H1 (cell line): ENCODE measurements at regions not wholly inside any gene's neighbourhood (a gene's known extent, or its start where the extent isn't known, plus 50 kb on each side); places are given as distances from the start of the nearest gene placed in this dataset.

Experiments
- CTCF ChIA-PET: fragments of 300-600 bp; sonication (Branson Sonifier 250); formaldehyde crosslinking; loops from one replicate; lab custom pipeline; 2021; ENCODE audit not compliant: partially characterized antibody; lab: Charles Lee
- POLR2A ChIA-PET: fragments of 300-600 bp; sonication (Branson Sonifier 250); formaldehyde crosslinking; loops from one replicate; lab custom pipeline; 2021; ENCODE audit warnings: inconsistent platforms; ENCODE audit not compliant: partially characterized antibody; lab: Charles Lee
- DNase-seq, 2 experiments: peaks; one replicate each; pipeline versions ENCODE4 v3.0.0 to v3.0.0-alpha.2; 2010 to 2022; ENCODE audit warnings: low spot score in 2 of 2, low read depth in 1 of 2, mixed read lengths in 1 of 2
- FAIRE-seq: peaks from 2 replicates; lab custom pipeline; 2011; peaks lifted over from hg19 to GRCh38; lab: Jason Lieb, UNC
- H2AFZ ChIP-seq: 2 replicates; pipeline ENCODE4 v1.8.1; 2012; ENCODE audit warnings: low read length, inconsistent platforms
- H2AK5ac ChIP-seq: 2 replicates; pipeline ENCODE4 v1.6.1; 2013; ENCODE audit warnings: low read depth, low read length
- H2BK120ac ChIP-seq: replicated peaks from 2 replicates; pipeline ENCODE3; 2013; ENCODE audit warnings: low read depth, low read length, inconsistent platforms
- H2BK12ac ChIP-seq: 2 replicates; pipeline ENCODE4 v1.6.1; 2013; ENCODE audit warnings: low read depth, low read length
- H2BK15ac ChIP-seq: 2 replicates; pipeline ENCODE4 v1.6.1; 2013; ENCODE audit warnings: low read length
- H2BK20ac ChIP-seq: 2 replicates; pipeline ENCODE4 v1.6.1; 2013; ENCODE audit warnings: low read length
- H2BK5ac ChIP-seq: 2 replicates; pipeline ENCODE4 v1.6.1; 2013; ENCODE audit warnings: low read depth, low read length
- H3K14ac ChIP-seq: 2 replicates; pipeline ENCODE4 v1.6.1; 2013; ENCODE audit warnings: inconsistent platforms; ENCODE audit not compliant: insufficient read length
- H3K18ac ChIP-seq: 2 replicates; pipeline ENCODE4 v1.6.1; 2013; ENCODE audit warnings: low read length; ENCODE audit errors: extremely low read depth
- H3K23ac ChIP-seq: 2 replicates; pipeline ENCODE4 v1.6.1; 2013; ENCODE audit warnings: inconsistent platforms; ENCODE audit not compliant: insufficient read length
- H3K23me2 ChIP-seq: 2 replicates; pipeline ENCODE4 v1.6.1; 2013; ENCODE audit warnings: low read depth, low read length
- H3K27ac ChIP-seq: 2 replicates; pipeline ENCODE4 v1.6.1; 2011; ENCODE audit warnings: low read depth, low read length, inconsistent platforms
- H3K27me3 ChIP-seq, 4 experiments: replicated peaks in 1 of 4; 1 replicate in 1 of 4; 2 replicates in 3 of 4; pipeline versions ENCODE4 v1.6.1 to v1.8.1; 2011 to 2013; ENCODE audit warnings: low read length in 3 of 4, mild to moderate bottlenecking in 3 of 4, inconsistent platforms in 2 of 4, mixed read lengths in 2 of 4, moderate library complexity in 1 of 4; ENCODE audit not compliant: control insufficient read depth in 3 of 4, insufficient read depth in 3 of 4; ENCODE audit errors: extremely low read depth in 1 of 4
- H3K36me3 ChIP-seq, 4 experiments: 2 replicates each; pipeline versions ENCODE4 v1.6.1 to v1.8.1; 2011 to 2013; ENCODE audit warnings: mild to moderate bottlenecking in 4 of 4, low read length in 3 of 4, moderate library complexity in 2 of 4, control low read depth in 1 of 4, inconsistent platforms in 1 of 4; ENCODE audit not compliant: insufficient read depth in 4 of 4, control insufficient read depth in 2 of 4
- H3K4ac ChIP-seq: replicated peaks from 2 replicates; pipeline ENCODE3; 2013; ENCODE audit warnings: low read length, low read depth, mixed read lengths, inconsistent platforms; ENCODE audit not compliant: insufficient read length
- H3K4me1 ChIP-seq, 4 experiments: replicated peaks in 1 of 4; 1 replicate in 1 of 4; 2 replicates in 3 of 4; pipeline versions ENCODE4 v1.6.1 to v1.8.1; 2011 to 2013; ENCODE audit warnings: low read length in 3 of 4, inconsistent platforms in 2 of 4, mixed read lengths in 1 of 4; ENCODE audit not compliant: insufficient read depth in 4 of 4, control insufficient read depth in 3 of 4
- H3K4me2 ChIP-seq, 2 experiments: 2 replicates each; pipeline versions ENCODE4 v1.6.1 to v1.8.1; 2011 to 2013; ENCODE audit warnings: low read depth in 2 of 2, low read length in 2 of 2, control low read depth in 1 of 2, inconsistent platforms in 1 of 2, mild to moderate bottlenecking in 1 of 2; ENCODE audit not compliant: insufficient read depth in 1 of 2
- H3K4me3 ChIP-seq, 4 experiments: fragments of 200-600, 300-600 bp in 1 of 4; sonication (generic), shearing (Covaris generic), sonication (Bioruptor Twin) in 1 of 4; 2 replicates each; pipeline versions ENCODE4 v1.5.1 to v1.8.1; 2011 to 2016; ENCODE audit warnings: low read length in 4 of 4, low read depth in 3 of 4, control low read depth in 2 of 4, inconsistent platforms in 2 of 4, mild to moderate bottlenecking in 2 of 4, mixed read lengths in 1 of 4, moderate library complexity in 1 of 4; ENCODE audit not compliant: insufficient read depth in 2 of 4; ENCODE audit errors: extremely low read depth in 1 of 4
- H3K56ac ChIP-seq: replicated peaks from 2 replicates; pipeline ENCODE3; 2013; ENCODE audit warnings: low read depth, mild to moderate bottlenecking, mixed read lengths, low read length, inconsistent platforms; ENCODE audit not compliant: insufficient read length
- H3K79me1 ChIP-seq: 2 replicates; pipeline ENCODE4 v1.6.1; 2013; ENCODE audit warnings: low read depth, low read length, control low read depth
- H3K79me2 ChIP-seq, 2 experiments: 2 replicates each; pipeline versions ENCODE4 v1.6.1 to v1.8.1; 2012 to 2013; ENCODE audit warnings: low read length in 2 of 2, mild to moderate bottlenecking in 2 of 2, inconsistent platforms in 1 of 2; ENCODE audit not compliant: insufficient read depth in 2 of 2, control insufficient read depth in 1 of 2
- H3K9ac ChIP-seq, 4 experiments: replicated peaks in 1 of 4; 1 replicate in 1 of 4; 2 replicates in 3 of 4; pipeline versions ENCODE4 v1.6.1 to v1.8.1; 2011 to 2013; ENCODE audit warnings: low read depth in 3 of 4, low read length in 3 of 4, control low read depth in 2 of 4, mild to moderate bottlenecking in 2 of 4, moderate library complexity in 2 of 4, inconsistent platforms in 1 of 4; ENCODE audit errors: extremely low read depth in 1 of 4
- H3K9me3 ChIP-seq, 2 experiments: 2 replicates each; pipeline versions ENCODE4 v1.6.1 to v1.8.1; 2012 to 2013; ENCODE audit warnings: mild to moderate bottlenecking in 2 of 2, moderate library complexity in 2 of 2, control low read depth in 1 of 2, inconsistent platforms in 1 of 2, low read depth in 1 of 2, low read length in 1 of 2, mixed read lengths in 1 of 2; ENCODE audit not compliant: insufficient read depth in 2 of 2
- H4K20me1 ChIP-seq, 2 experiments: replicated peaks in 1 of 2; 2 replicates each; pipeline versions ENCODE3 to v1.8.1; 2011 to 2013; ENCODE audit warnings: inconsistent platforms in 2 of 2, low read length in 2 of 2, mild to moderate bottlenecking in 1 of 2; ENCODE audit not compliant: insufficient read depth in 2 of 2, control insufficient read depth in 1 of 2
- H4K5ac ChIP-seq: 2 replicates; pipeline ENCODE4 v1.6.1; 2013; ENCODE audit warnings: low read length, low read depth, mixed read lengths, inconsistent platforms; ENCODE audit not compliant: insufficient read length
- H4K8ac ChIP-seq: 2 replicates; pipeline ENCODE4 v1.8.0; 2013; ENCODE audit warnings: mild to moderate bottlenecking, moderate library complexity, low read length, inconsistent platforms; ENCODE audit not compliant: insufficient read depth; ENCODE audit errors: extremely low read depth
- H4K91ac ChIP-seq: replicated peaks from 2 replicates; pipeline ENCODE3; 2013; ENCODE audit warnings: low read length, mixed read lengths, inconsistent platforms; ENCODE audit not compliant: insufficient read length
- ATF2 ChIP-seq: IDR thresholded peaks from 2 replicates; pipeline ENCODE4 v1.6.1; 2012; ENCODE audit warnings: low read length, inconsistent platforms
- BRCA1 ChIP-seq: IDR thresholded peaks from 2 replicates; pipeline ENCODE4 v1.6.1; 2012; ENCODE audit warnings: low read depth, low read length, improper control_type of control experiment
- CHD2 ChIP-seq: IDR thresholded peaks from 2 replicates; pipeline ENCODE4 v1.6.1; 2012; ENCODE audit warnings: low read length, improper control_type of control experiment
- GTF2F1 ChIP-seq: IDR thresholded peaks from 2 replicates; pipeline ENCODE4 v1.6.1; 2012; ENCODE audit warnings: low read depth, low read length, improper control_type of control experiment, borderline replicate concordance
- KDM5A ChIP-seq: fragments of 200-600 bp; IDR thresholded peaks from 2 replicates; pipeline ENCODE4 v1.7.1; 2012; ENCODE audit warnings: mild to moderate bottlenecking, low read length, inconsistent platforms, mixed read lengths
- NRF1 ChIP-seq: IDR thresholded peaks from 2 replicates; pipeline ENCODE4 v1.6.1; 2011; ENCODE audit warnings: mild to moderate bottlenecking, low read depth, low read length, improper control_type of control experiment
- RAD21 ChIP-seq, 2 experiments: IDR thresholded peaks in 1 of 2; conservative IDR thresholded peaks in 1 of 2; 2 replicates each; pipeline ENCODE4 v1.6.1; 2011; ENCODE audit warnings: low read depth in 2 of 2, low read length in 2 of 2, improper control_type of control experiment in 1 of 2, inconsistent platforms in 1 of 2, mild to moderate bottlenecking in 1 of 2, moderate library complexity in 1 of 2
- RFX5 ChIP-seq: IDR thresholded peaks from 2 replicates; pipeline ENCODE4 v1.6.1; 2011; ENCODE audit warnings: low read depth, low read length, improper control_type of control experiment, borderline replicate concordance
- TAF1 ChIP-seq: IDR thresholded peaks from 2 replicates; pipeline ENCODE4 v1.6.1; 2011; ENCODE audit warnings: mild to moderate bottlenecking, low read depth, low read length
- TCF12 ChIP-seq: IDR thresholded peaks from 2 replicates; pipeline ENCODE4 v1.6.1; 2011; ENCODE audit warnings: low read depth, mild to moderate bottlenecking, low read length
- WGBS, 2 experiments: shearing (Covaris generic) in 1 of 2; methylation state at CpG; one replicate each; pipeline versions ENCODE4 v1.1.6 to v1.1.7; 2013 to 2015; ENCODE audit warnings: low lambda C conversion rate in 2 of 2, mixed read lengths in 2 of 2, inconsistent platforms in 1 of 2, low coverage in 1 of 2, missing lambda C conversion rate in 1 of 2; ENCODE audit not compliant: insufficient replicate concordance in 2 of 2, insufficient coverage in 1 of 2, insufficient read length in 1 of 2; ENCODE audit errors: extremely low coverage in 1 of 2, missing lambda C conversion rate in 1 of 2; 5-methylcytosine and 5-hydroxymethylcytosine counted together

GRCh38 chr1:38700077-38700470 lies 159.5 kb downstream of the RRAGC start:
- ChIA-PET CTCF (no interaction called here), POLR2A (no interaction called here)
- no peak overlapping the region for H4K91ac ChIP-seq
- no peak overlapping the region for H3K56ac ChIP-seq
- H3K4me3 ChIP-seq = no peak overlapping the region
- no peak overlapping the region for H3K4ac ChIP-seq
- H4K20me1 ChIP-seq = no peaks in the 10 kb centered on the region
- H3K79me2 ChIP-seq = no peaks in the 10 kb centered on the region
- no peak overlapping the region for H3K23ac ChIP-seq
- no peak overlapping the region for H3K18ac ChIP-seq
- no peaks in the 10 kb centered on the region for H3K27me3 ChIP-seq
- no peaks in the 10 kb centered on the region for H3K23me2 ChIP-seq
- no peak overlapping the region for H4K8ac ChIP-seq
- H2BK20ac ChIP-seq = no peak overlapping the region
- H4K5ac ChIP-seq = no peak overlapping the region
- H2AK5ac ChIP-seq = no peak overlapping the region
- no peaks in the 10 kb centered on the region; a peak in 1 of 4 replicates for H3K9me3 ChIP-seq
- H3K4me2 ChIP-seq = no peak overlapping the region
- no peak overlapping the region for H3K9ac ChIP-seq
- DNase-seq (no peak), FAIRE-seq (no peak)
- WGBS, 2 experiments = 89% methylated on average over 3 of the region's 3 CpGs; no CpG with 5 or more reads in 1 of the 2 experiments
- TF ChIP-seq KDM5A = no peak
- no peak for TF ChIP-seq BRCA1
- no peak for TF ChIP-seq GTF2F1
- no peak for TF ChIP-seq RFX5
- no peak for TF ChIP-seq ATF2
- no peak for TF ChIP-seq TCF12
- TF ChIP-seq RAD21 (IDR thresholded peaks at IDR 0.05 in 1 of 2, conservative IDR thresholded peaks at IDR 0.05 in 1 of 2; ENCODE audit: low read depth in 2 of 2, low read length in 2 of 2) = no peak
- no peak for TF ChIP-seq CHD2
- no peak for TF ChIP-seq NRF1
- TF ChIP-seq TAF1 = no peak
- H3K27ac ChIP-seq = no peak overlapping the region
- no peak overlapping the region for H2BK15ac ChIP-seq
- H3K79me1 ChIP-seq = no peaks in the 10 kb centered on the region
- no peak overlapping the region for H2AFZ ChIP-seq
- H3K14ac ChIP-seq = no peak overlapping the region
- H2BK5ac ChIP-seq = no peak overlapping the region
- H2BK120ac ChIP-seq = no peak overlapping the region
- H3K36me3 ChIP-seq = no peaks in the 10 kb centered on the region
- H3K4me1 ChIP-seq = no peaks in the 10 kb centered on the region
- H2BK12ac ChIP-seq = no peak overlapping the region
